Epithelial cell of esophagus (primary cell): ENCODE measurements at regions not wholly inside any gene's neighbourhood (a gene's known extent, or its start where the extent isn't known, plus 50 kb on each side); places are given as distances from the start of the nearest gene placed in this dataset.

Source experiments
- DNase-seq: peaks from one replicate; pipeline ENCODE4 v3.0.0; 2010; ENCODE audit warnings: low read depth
- H3K4me3 ChIP-seq: 2 replicates; pipeline ENCODE4 v1.5.1; 2011; ENCODE audit warnings: mild to moderate bottlenecking, low read length, control low read depth
- CTCF ChIP-seq: IDR thresholded peaks from 2 replicates; pipeline ENCODE4 v1.5.1; 2011; ENCODE audit warnings: low read depth, mild to moderate bottlenecking, low read length, control low read depth, inconsistent platforms; ENCODE audit not compliant: insufficient read depth; ENCODE audit errors: missing control alignments

- no peak for DNase-seq
- TF ChIP-seq CTCF = no peak
These were observed 177.2 kb downstream of the POLR2M start for GRCh38 chr15:57883701-57884100.

GRCh38 chr15:57884936-57885335, 178.4 kb downstream of the POLR2M start:
- TF ChIP-seq CTCF = no peak

More at GRCh38 chr15:57883701-57884100, 177.2 kb downstream of the POLR2M start:
- no peak overlapping the region for H3K4me3 ChIP-seq

GRCh38 chr15:57885435-57885834, 178.9 kb downstream of the POLR2M start:
- H3K4me3 ChIP-seq = no peak overlapping the region
- no peak for DNase-seq
- no peak for TF ChIP-seq CTCF

More at GRCh38 chr15:57884936-57885335, 178.4 kb downstream of the POLR2M start:
- no peak for DNase-seq
- H3K4me3 ChIP-seq = no peak overlapping the region

- no peak overlapping the region for H3K4me3 ChIP-seq
- no peak for DNase-seq
- TF ChIP-seq CTCF = no peak
These were observed 177.7 kb downstream of the ALDH1A2 start for GRCh38 chr15:57887825-57888224.

GRCh38 chr15:57890351-57890750, 175.2 kb downstream of the ALDH1A2 start:
- H3K4me3 ChIP-seq = no peak overlapping the region
- TF ChIP-seq CTCF = no peak
- peak; percentile 35 for DNase-seq

GRCh38 chr15:57890878-57891277, 174.6 kb downstream of the ALDH1A2 start:
- DNase-seq = no peak
- no peak for TF ChIP-seq CTCF
- H3K4me3 ChIP-seq = no peak overlapping the region

GRCh38 chr15:57892181-57892580, 173.3 kb downstream of the ALDH1A2 start:
- H3K4me3 ChIP-seq = no peak overlapping the region
- peak; percentile 45 for DNase-seq
- no peak for TF ChIP-seq CTCF
